ENCODE measurements at regions not wholly inside any gene's neighbourhood (a gene's known extent, or its start where the extent isn't known, plus 50 kb on each side); places are given as distances from the start of the nearest gene placed in this dataset.

DNA sequence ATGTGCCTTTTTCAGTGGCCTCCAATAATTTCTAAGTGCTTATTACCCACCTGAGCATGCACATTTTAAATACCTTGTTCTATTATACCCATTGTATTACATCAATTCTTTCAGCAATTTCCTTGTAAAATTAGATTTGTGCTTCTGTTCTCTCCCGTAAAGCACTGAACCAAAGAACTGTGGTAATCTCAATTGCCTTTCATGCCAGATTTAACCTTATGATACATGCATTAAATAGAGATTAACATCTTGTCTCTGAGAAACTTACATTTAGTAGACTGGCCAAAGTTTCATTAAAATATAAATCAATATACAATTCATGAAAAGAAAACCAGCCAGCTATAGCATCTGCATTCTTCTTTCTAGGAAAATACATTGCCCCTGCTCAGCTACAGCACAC is 137.2 kb downstream of the EFNB2 start:
- TF ChIP-seq POLR2A (IDR thresholded peaks at IDR 0.05; ENCODE audit: low read depth, low read length) (no peak), TAF1 (IDR thresholded peaks at IDR 0.05; ENCODE audit: low read depth, low read length) (no peak)

Data from GM12891 (cell line).